IPS DF 19.7 (cell line): ENCODE measurements at regions not wholly inside any gene's neighbourhood (a gene's known extent, or its start where the extent isn't known, plus 50 kb on each side); places are given as distances from the start of the nearest gene placed in this dataset.
"Not testable (repeated sequence)": the region's sequence is repeated elsewhere in the genome, so short reads cannot be mapped to it uniquely, and the experiment has no call there.

Experiments
- DNase-seq: peaks from one replicate; pipeline ENCODE4 v3.0.0-alpha.2; 2013; ENCODE audit warnings: low read depth, low spot score

- DNase-seq, result not testable (repeated sequence)
Measured at GRCh38 chr10:93127642-93128215, 54.0 kb downstream of the CYP26A1 start.

GRCh38 chr10:93131986-93132385 lies 58.3 kb downstream of the CYP26A1 start:
- DNase-seq, result no peak

- no peak for DNase-seq
Measured at GRCh38 chr10:93138113-93138870, 64.6 kb downstream of the CYP26A1 start.

GRCh38 chr10:93139059-93139655 lies 65.5 kb downstream of the CYP26A1 start:
- no peak for DNase-seq

- no peak for DNase-seq
Measured at GRCh38 chr10:93142534-93142933, 68.8 kb downstream of the CYP26A1 start.

- no peak for DNase-seq
Measured at GRCh38 chr10:93143281-93143680, 69.6 kb downstream of the CYP26A1 start.

- DNase-seq, result no peak
Measured at GRCh38 chr10:93146336-93146735, 72.6 kb downstream of the CYP26A1 start.

- DNase-seq, result no peak
Measured at GRCh38 chr10:93147281-93147680, 73.6 kb downstream of the CYP26A1 start.

- no peak for DNase-seq
Measured at GRCh38 chr10:93148476-93148875, 74.8 kb downstream of the CYP26A1 start.

- no peak for DNase-seq
Measured at GRCh38 chr10:93149761-93150160, 76.1 kb downstream of the CYP26A1 start.

GRCh38 chr10:93150289-93150688 lies 76.6 kb downstream of the CYP26A1 start:
- no peak for DNase-seq

GRCh38 chr10:93150990-93151547 lies 77.4 kb downstream of the CYP26A1 start:
- no peak for DNase-seq

GRCh38 chr10:93152136-93152535 lies 78.4 kb downstream of the CYP26A1 start:
- no peak for DNase-seq

- DNase-seq, result no peak
Measured at GRCh38 chr10:93154531-93154930, 80.8 kb downstream of the CYP26A1 start.

- no peak for DNase-seq
Measured at GRCh38 chr10:93160140-93160539, 86.4 kb downstream of the CYP26A1 start.

GRCh38 chr10:93160829-93161228 lies 87.1 kb downstream of the CYP26A1 start:
- DNase-seq, result no peak

- no peak for DNase-seq
Measured at GRCh38 chr10:93165367-93165766, 91.7 kb downstream of the CYP26A1 start.

GRCh38 chr10:93166134-93166533 lies 92.4 kb downstream of the CYP26A1 start:
- DNase-seq, result no peak

- no peak for DNase-seq
Measured at GRCh38 chr10:93171837-93172236, 98.1 kb downstream of the CYP26A1 start.

- DNase-seq, result no peak
Measured at GRCh38 chr10:93173967-93174845, 100.5 kb downstream of the CYP26A1 start.

GRCh38 chr10:93175490-93175889 lies 101.8 kb downstream of the CYP26A1 start:
- DNase-seq, result no peak

GRCh38 chr10:93177511-93177910 lies 103.8 kb downstream of the CYP26A1 start:
- no peak for DNase-seq
